Neuronal stem cell (in vitro differentiated cells): ENCODE measurements at regions not wholly inside any gene's neighbourhood (a gene's known extent, or its start where the extent isn't known, plus 50 kb on each side); places are given as distances from the start of the nearest gene placed in this dataset.

Experiments
- DNase-seq: peaks from one replicate; pipeline ENCODE4 v3.0.0-alpha.2; 2013; ENCODE audit warnings: low spot score
- H2AFZ ChIP-seq: one replicate; pipeline ENCODE4 v1.6.1; 2013; ENCODE audit warnings: mild to moderate bottlenecking, low read length, inconsistent platforms
- H2AK5ac ChIP-seq: 2 replicates; pipeline ENCODE4 v1.6.1; 2013; ENCODE audit warnings: low read depth, mild to moderate bottlenecking, inconsistent platforms, low read length, moderate library complexity, mixed read lengths
- H2BK120ac ChIP-seq: 2 replicates; pipeline ENCODE4 v1.6.1; 2013; ENCODE audit warnings: low read depth, mild to moderate bottlenecking, inconsistent platforms, low read length, moderate library complexity, mixed read lengths
- H2BK12ac ChIP-seq: one replicate; pipeline ENCODE4 v1.6.1; 2013; ENCODE audit warnings: low read length, inconsistent platforms
- H2BK15ac ChIP-seq: 2 replicates; pipeline ENCODE4 v1.6.1; 2013; ENCODE audit warnings: mild to moderate bottlenecking, low read length, inconsistent platforms, mixed read lengths
- H2BK5ac ChIP-seq: one replicate; pipeline ENCODE4 v1.6.1; 2013; ENCODE audit warnings: inconsistent platforms, mild to moderate bottlenecking, low read length, moderate library complexity
- H3K14ac ChIP-seq: one replicate; pipeline ENCODE4 v1.6.1; 2013; ENCODE audit warnings: low read length, inconsistent platforms
- H3K18ac ChIP-seq: 2 replicates; pipeline ENCODE4 v1.6.1; 2013; ENCODE audit warnings: low read length, inconsistent platforms
- H3K23ac ChIP-seq: 2 replicates; pipeline ENCODE4 v1.6.1; 2013; ENCODE audit warnings: low read depth, mild to moderate bottlenecking, mixed read lengths, low read length, inconsistent platforms; ENCODE audit not compliant: poor library complexity
- H3K27ac ChIP-seq: replicated peaks from 3 replicates; pipeline ENCODE4 v1.5.1; 2013; ENCODE audit warnings: low read length, inconsistent platforms
- H3K27me3 ChIP-seq, 3 experiments: 2 replicates each; pipeline ENCODE4 v1.6.1; 2013; ENCODE audit warnings: low read length in 3 of 3, mild to moderate bottlenecking in 2 of 3, inconsistent platforms in 1 of 3, low read depth in 1 of 3, mixed read lengths in 1 of 3, moderate library complexity in 1 of 3; ENCODE audit not compliant: control insufficient read depth in 3 of 3, insufficient read depth in 3 of 3
- H3K36me3 ChIP-seq, 2 donors: replicated peaks in 1 of 2; 2 replicates each; pipeline ENCODE4 v1.6.1; 2013; ENCODE audit warnings: low read length in 2 of 2; ENCODE audit not compliant: control insufficient read depth in 2 of 2, insufficient read depth in 2 of 2
- H3K4ac ChIP-seq: 2 replicates; pipeline ENCODE4 v1.6.1; 2013; ENCODE audit warnings: inconsistent platforms, mild to moderate bottlenecking, low read length, moderate library complexity
- H3K4me1 ChIP-seq, 2 donors: 1 replicate in 1 of 2; 2 replicates in 1 of 2; pipeline ENCODE4 v1.6.1; 2013; ENCODE audit warnings: low read length in 2 of 2, low read depth in 1 of 2; ENCODE audit not compliant: control insufficient read depth in 2 of 2, insufficient read depth in 1 of 2
- H3K4me2 ChIP-seq: one replicate; pipeline ENCODE4 v1.6.1; 2013; ENCODE audit warnings: mild to moderate bottlenecking, low read length, inconsistent platforms; ENCODE audit not compliant: insufficient read depth, poor library complexity, severe bottlenecking
- H3K4me3 ChIP-seq, 2 donors: 2 replicates each; pipeline ENCODE4 v1.5.1; 2013; ENCODE audit warnings: low read length in 2 of 2, mild to moderate bottlenecking in 2 of 2, inconsistent platforms in 1 of 2, moderate library complexity in 1 of 2
- H3K79me1 ChIP-seq: one replicate; pipeline ENCODE4 v1.6.1; 2013; ENCODE audit warnings: low read depth, mild to moderate bottlenecking, inconsistent platforms, low read length, moderate library complexity
- H3K9ac ChIP-seq: one replicate; pipeline ENCODE4 v1.6.1; 2013; ENCODE audit warnings: mild to moderate bottlenecking, low read depth, low read length, inconsistent platforms; ENCODE audit not compliant: poor library complexity
- H3K9me3 ChIP-seq, 2 donors: replicated peaks in 1 of 2; 2 replicates each; pipeline versions ENCODE3 to v1.6.1; 2013; ENCODE audit warnings: low read length in 2 of 2, mild to moderate bottlenecking in 2 of 2, inconsistent platforms in 1 of 2, low read depth in 1 of 2, mixed read lengths in 1 of 2, moderate library complexity in 1 of 2; ENCODE audit not compliant: control insufficient read depth in 2 of 2, insufficient read depth in 1 of 2
- H4K8ac ChIP-seq: one replicate; pipeline ENCODE4 v1.6.1; 2013; ENCODE audit warnings: low read depth, mild to moderate bottlenecking, inconsistent platforms, low read length, moderate library complexity
- H4K91ac ChIP-seq: one replicate; pipeline ENCODE4 v1.6.1; 2013; ENCODE audit warnings: low read length, low read depth, mild to moderate bottlenecking, inconsistent platforms; ENCODE audit not compliant: poor library complexity
- WGBS, 2 donors: extraction: QIAGEN DNeasy Blood & Tissue Kit; methylation state at CpG; one replicate each; pipeline ENCODE4 v1.1.7; 2013; ENCODE audit warnings: missing lambda C conversion rate in 2 of 2, mixed read lengths in 1 of 2; ENCODE audit not compliant: insufficient read length in 2 of 2, insufficient replicate concordance in 1 of 2; ENCODE audit errors: extremely low coverage in 2 of 2; 5-methylcytosine and 5-hydroxymethylcytosine counted together

- Histone ChIP-seq H2BK15ac (no peak overlapping the region), H4K8ac (no peak overlapping the region), H3K4me3 (no peak overlapping the region), H3K9me3 (no peaks in the 10 kb centered on the region), H3K4me1 (no peaks in the 10 kb centered on the region), H3K4me2 (no peak overlapping the region), H4K91ac (no peak overlapping the region), H3K14ac (no peak overlapping the region), H3K4ac (no peak overlapping the region), H2BK5ac (no peak overlapping the region), H3K23ac (no peak overlapping the region), H2AFZ (no peak overlapping the region), H2AK5ac (no peak overlapping the region), H2BK120ac (no peak overlapping the region), H3K27ac (no peak overlapping the region), H3K36me3 (no peaks in the 10 kb centered on the region), H3K27me3 (no peaks in the 10 kb centered on the region), H3K79me1 (no peaks in the 10 kb centered on the region), H3K9ac (no peak overlapping the region), H3K18ac (no peak overlapping the region), H2BK12ac (no peak overlapping the region)
- WGBS, 2 donors: no CpG with 5 or more reads among the region's 3 CpGs
- DNase-seq: no peak
Observed at GRCh38 chr2:49567811-49568600, 413.7 kb upstream of the FSHR start.

DNA sequence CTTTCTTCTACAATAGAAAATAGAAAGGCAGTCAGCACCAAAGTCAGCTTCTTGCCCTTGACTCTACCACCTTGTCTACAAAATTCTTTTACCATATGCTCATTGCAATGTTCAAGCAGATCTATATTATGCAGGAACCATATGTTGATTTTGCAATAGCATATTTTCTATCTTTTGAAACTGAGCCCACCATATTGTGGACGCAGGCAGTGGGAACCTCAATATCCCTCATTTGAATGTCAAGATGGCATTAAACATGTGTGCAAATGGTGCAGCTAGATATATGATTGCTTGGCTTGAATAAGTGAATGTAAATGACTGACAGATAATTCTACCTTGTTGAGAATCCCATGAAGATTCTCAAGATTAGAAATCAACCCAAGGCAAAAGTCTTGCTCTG, 412.7 kb upstream of the FSHR start:
- Histone ChIP-seq H3K14ac (no peak overlapping the region), H3K27me3 (no peaks in the 10 kb centered on the region), H3K27ac (no peak overlapping the region), H4K91ac (no peak overlapping the region), H4K8ac (no peak overlapping the region), H2BK12ac (no peak overlapping the region), H3K4me3 (no peak overlapping the region), H2AK5ac (no peak overlapping the region), H3K4me2 (no peak overlapping the region), H3K36me3 (no peaks in the 10 kb centered on the region), H2BK120ac (no peak overlapping the region), H3K23ac (no peak overlapping the region), H3K18ac (no peak overlapping the region), H3K79me1 (no peaks in the 10 kb centered on the region), H3K4me1 (peaks cover 0 to 6% of the 10 kb centered on the region in 2 donors), H2AFZ (no peak overlapping the region), H3K4ac (no peak overlapping the region), H2BK15ac (no peak overlapping the region), H3K9ac (no peak overlapping the region), H2BK5ac (no peak overlapping the region), H3K9me3 (no peaks in the 10 kb centered on the region)
- no peak for DNase-seq
- no CpG with 5 or more reads among the region's 1 CpG for whole genome bisulfite sequencing, 2 donors

- no peaks in the 10 kb centered on the region for H3K9me3 ChIP-seq
Observed at GRCh38 chr2:49553658-49554057, 399.3 kb upstream of the FSHR start.

GRCh38 chr2:49532702-49533101, 378.4 kb upstream of the FSHR start:
- H3K36me3 ChIP-seq: no peaks in the 10 kb centered on the region
- H3K9ac ChIP-seq: no peak overlapping the region
- no peak overlapping the region for H4K91ac ChIP-seq
- no peak overlapping the region for H2BK12ac ChIP-seq
- no peak overlapping the region for H3K27ac ChIP-seq
- no peak overlapping the region for H3K18ac ChIP-seq
- no peak overlapping the region for H3K4ac ChIP-seq
- no peak overlapping the region for H2AFZ ChIP-seq
- no peak overlapping the region for H2AK5ac ChIP-seq
- DNase-seq: no peak
- no peak overlapping the region for H3K14ac ChIP-seq
- peaks cover 0 to 4% of the 10 kb centered on the region in 2 donors for H3K9me3 ChIP-seq
- no peak overlapping the region for H2BK5ac ChIP-seq
- H3K23ac ChIP-seq: no peak overlapping the region
- no peak overlapping the region for H2BK120ac ChIP-seq
- no peak overlapping the region for H3K4me2 ChIP-seq
- H3K27me3 ChIP-seq: no peaks in the 10 kb centered on the region
- H4K8ac ChIP-seq: no peak overlapping the region
- H3K4me3 ChIP-seq: no peak overlapping the region
- no peak overlapping the region for H2BK15ac ChIP-seq
- H3K79me1 ChIP-seq: no peaks in the 10 kb centered on the region
- no peaks in the 10 kb centered on the region for H3K4me1 ChIP-seq

More at GRCh38 chr2:49553658-49554057, 399.3 kb upstream of the FSHR start:
- no peak for DNase-seq
- Histone ChIP-seq H3K9ac (no peak overlapping the region), H3K27ac (no peak overlapping the region), H3K18ac (no peak overlapping the region), H2BK5ac (no peak overlapping the region), H3K4ac (no peak overlapping the region), H2BK120ac (no peak overlapping the region), H3K27me3 (no peaks in the 10 kb centered on the region), H3K14ac (no peak overlapping the region), H3K4me3 (no peak overlapping the region), H4K8ac (no peak overlapping the region), H4K91ac (no peak overlapping the region), H3K36me3 (no peaks in the 10 kb centered on the region), H3K79me1 (no peaks in the 10 kb centered on the region), H2BK12ac (no peak overlapping the region), H3K4me1 (no peaks in the 10 kb centered on the region), H2BK15ac (no peak overlapping the region), H3K23ac (no peak overlapping the region), H2AK5ac (no peak overlapping the region), H3K4me2 (no peak overlapping the region), H2AFZ (no peak overlapping the region)
